Lung (tissue), 11 donors: ENCODE measurements at regions not wholly inside any gene's neighbourhood (a gene's known extent, or its start where the extent isn't known, plus 50 kb on each side); places are given as distances from the start of the nearest gene placed in this dataset.
"Not testable (repeated sequence)": the region's sequence is repeated elsewhere in the genome, so short reads cannot be mapped to it uniquely, and the experiment has no call there.

Experiments used
- ATAC-seq: fragments of 200-7000 bp; cut with Tn5 transposase; one replicate; pipeline ENCODE4 v1.9.1; 2020; ENCODE audit warnings: moderate number of reproducible peaks; ENCODE audit not compliant: insufficient read depth, low FRiP score
- DNase-seq, 3 donors: peaks; one replicate each; pipeline ENCODE4 v3.0.0-alpha.2; 2013 to 2017
- H3K27ac ChIP-seq, 2 donors: one replicate each; pipeline ENCODE4 v1.5.1; 2013; ENCODE audit warnings: mild to moderate bottlenecking in 2 of 2, moderate library complexity in 2 of 2, control low read depth in 1 of 2, inconsistent platforms in 1 of 2, low read depth in 1 of 2, low read length in 1 of 2
- H3K27me3 ChIP-seq, 3 donors: one replicate each; pipeline ENCODE4 v1.5.1; 2013; ENCODE audit warnings: low read length in 2 of 3; ENCODE audit not compliant: control insufficient read depth in 3 of 3, insufficient read depth in 3 of 3
- H3K36me3 ChIP-seq, 4 donors: one replicate each; pipeline ENCODE4 v1.5.1; 2013; ENCODE audit warnings: low read length in 4 of 4, mild to moderate bottlenecking in 1 of 4, moderate library complexity in 1 of 4; ENCODE audit not compliant: control insufficient read depth in 4 of 4, insufficient read depth in 4 of 4
- H3K4me1 ChIP-seq, 5 donors: one replicate each; pipeline ENCODE4 v1.5.1; 2013; ENCODE audit warnings: low read length in 5 of 5, mild to moderate bottlenecking in 2 of 5, moderate library complexity in 1 of 5; ENCODE audit not compliant: control insufficient read depth in 5 of 5, insufficient read depth in 5 of 5
- H3K4me3 ChIP-seq: one replicate; pipeline ENCODE4 v1.5.1; 2013; ENCODE audit warnings: mild to moderate bottlenecking, control low read depth, moderate library complexity
- H3K9ac ChIP-seq, 2 donors: one replicate each; pipeline ENCODE4 v1.5.1; 2013; ENCODE audit warnings: low read length in 2 of 2, control low read depth in 1 of 2; ENCODE audit not compliant: insufficient read depth in 1 of 2
- H3K9me3 ChIP-seq, 4 donors: one replicate each; pipeline ENCODE4 v1.5.1; 2013; ENCODE audit warnings: low read length in 3 of 4, mild to moderate bottlenecking in 1 of 4, moderate library complexity in 1 of 4; ENCODE audit not compliant: control insufficient read depth in 4 of 4, insufficient read depth in 3 of 4
- WGBS, 2 donors: extraction: QIAGEN DNeasy Blood & Tissue Kit; methylation state at CpG; one replicate each; pipeline ENCODE4 v1.1.7; 2013; 5-methylcytosine and 5-hydroxymethylcytosine counted together
- TF ChIP-seq, protein P1 (sequence below): IDR thresholded peaks from 2 replicates; pipeline ENCODE4 v1.5.1; 2012; ENCODE audit warnings: mild to moderate bottlenecking; ENCODE audit errors: control extremely low read depth, extremely low read depth
- donor health status: control.
- donor health status: control.
- donor health status: Bipolar disorder and iron deficiency.
- donor health status: healthy.
- donor health status: DM: yes; HTN: yes; CAD: no.

DNA sequence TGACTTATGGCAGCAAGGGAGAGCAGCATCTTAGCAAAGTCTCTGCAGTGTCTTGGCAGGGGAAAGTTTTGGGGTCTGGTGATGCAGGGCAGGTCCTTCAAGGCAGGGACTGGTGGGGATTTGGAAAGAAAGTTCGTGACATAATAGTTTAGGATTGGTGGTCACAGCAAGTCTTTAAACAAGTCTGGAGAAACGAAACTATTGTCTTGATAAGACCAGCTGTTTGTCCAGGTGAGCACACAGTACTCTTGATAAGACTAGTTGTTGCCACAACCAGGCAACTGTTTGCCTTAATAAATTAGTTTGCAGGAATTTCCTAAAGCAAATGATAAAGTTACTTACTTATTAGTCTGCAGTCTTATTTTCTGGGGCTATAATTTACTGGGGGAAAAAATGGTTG is 136.1 kb downstream of the AKR1D1 start:
- Histone ChIP-seq H3K27me3 (no peaks in the 10 kb centered on the region), H3K27ac (no peak overlapping the region), H3K4me3 (no peak overlapping the region), H3K36me3 (no peaks in the 10 kb centered on the region), H3K9ac (no peak overlapping the region), H3K4me1 (no peaks in the 10 kb centered on the region), H3K9me3 (no peaks in the 10 kb centered on the region)
- no peak for ATAC-seq
- DNase-seq, result no peak
- TF ChIP-seq, protein P1, sequence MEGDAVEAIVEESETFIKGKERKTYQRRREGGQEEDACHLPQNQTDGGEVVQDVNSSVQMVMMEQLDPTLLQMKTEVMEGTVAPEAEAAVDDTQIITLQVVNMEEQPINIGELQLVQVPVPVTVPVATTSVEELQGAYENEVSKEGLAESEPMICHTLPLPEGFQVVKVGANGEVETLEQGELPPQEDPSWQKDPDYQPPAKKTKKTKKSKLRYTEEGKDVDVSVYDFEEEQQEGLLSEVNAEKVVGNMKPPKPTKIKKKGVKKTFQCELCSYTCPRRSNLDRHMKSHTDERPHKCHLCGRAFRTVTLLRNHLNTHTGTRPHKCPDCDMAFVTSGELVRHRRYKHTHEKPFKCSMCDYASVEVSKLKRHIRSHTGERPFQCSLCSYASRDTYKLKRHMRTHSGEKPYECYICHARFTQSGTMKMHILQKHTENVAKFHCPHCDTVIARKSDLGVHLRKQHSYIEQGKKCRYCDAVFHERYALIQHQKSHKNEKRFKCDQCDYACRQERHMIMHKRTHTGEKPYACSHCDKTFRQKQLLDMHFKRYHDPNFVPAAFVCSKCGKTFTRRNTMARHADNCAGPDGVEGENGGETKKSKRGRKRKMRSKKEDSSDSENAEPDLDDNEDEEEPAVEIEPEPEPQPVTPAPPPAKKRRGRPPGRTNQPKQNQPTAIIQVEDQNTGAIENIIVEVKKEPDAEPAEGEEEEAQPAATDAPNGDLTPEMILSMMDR, result no peak
- 61 to 81% methylated on average over 2 of the region's 2 CpGs for WGBS, 2 donors

DNA sequence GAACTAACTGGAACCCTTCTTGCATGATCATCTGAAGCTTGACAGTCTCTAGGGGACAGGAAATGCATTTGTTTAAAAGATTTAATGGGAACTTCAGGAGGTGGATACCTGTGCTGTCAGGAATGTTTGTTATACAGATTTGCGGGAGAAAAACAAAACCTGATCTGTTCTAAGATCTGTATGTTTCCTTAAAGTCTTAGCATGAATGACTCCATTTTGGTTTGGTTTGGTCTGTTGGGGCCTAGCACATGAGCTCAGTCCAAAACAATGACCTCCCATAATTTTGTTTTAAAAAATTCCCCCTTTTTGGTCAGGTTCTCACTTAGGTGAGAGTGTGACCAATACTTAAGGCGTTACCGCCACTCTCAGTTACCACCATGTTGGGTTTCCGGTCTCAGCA is 138.7 kb downstream of the AKR1D1 start:
- Histone ChIP-seq H3K4me3 (no peak overlapping the region), H3K27ac (no peak overlapping the region), H3K36me3 (no peaks in the 10 kb centered on the region), H3K9ac (no peak overlapping the region), H3K27me3 (no peaks in the 10 kb centered on the region), H3K4me1 (no peaks in the 10 kb centered on the region), H3K9me3 (no peaks in the 10 kb centered on the region)
- DNase-seq (no peak), ATAC-seq (no peak)
- 97 to 99% methylated on average over 4 of the region's 4 CpGs for WGBS, 2 donors
- TF ChIP-seq, protein P1, result no peak

DNA sequence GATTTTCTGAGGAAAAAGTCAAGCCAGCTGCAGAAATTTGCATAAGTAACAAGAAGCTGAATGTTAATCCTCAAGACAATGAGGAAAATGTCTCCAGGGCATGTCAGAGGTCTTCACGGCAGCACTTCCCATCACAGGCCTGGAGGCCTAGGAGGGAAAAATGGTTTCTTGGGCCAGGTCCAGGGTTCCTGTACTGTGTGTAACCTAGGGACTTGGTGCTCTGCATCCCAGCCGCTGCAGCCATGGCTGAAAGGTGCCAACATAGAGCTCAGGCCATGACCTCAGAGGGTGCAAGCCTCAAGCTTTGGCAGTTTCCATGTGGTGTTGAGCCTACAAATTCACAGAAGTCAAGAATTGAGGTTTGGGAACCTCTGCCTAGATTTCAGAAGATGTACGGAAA is 144.1 kb downstream of the AKR1D1 start:
- WGBS, 2 donors, result 94 to 98% methylated on average over 3 of the region's 3 CpGs
- not testable (repeated sequence) for H3K36me3 ChIP-seq, H3K27ac ChIP-seq, H3K9ac ChIP-seq, H3K4me1 ChIP-seq, H3K27me3 ChIP-seq, DNase-seq, H3K9me3 ChIP-seq, H3K4me3 ChIP-seq, ATAC-seq

DNA sequence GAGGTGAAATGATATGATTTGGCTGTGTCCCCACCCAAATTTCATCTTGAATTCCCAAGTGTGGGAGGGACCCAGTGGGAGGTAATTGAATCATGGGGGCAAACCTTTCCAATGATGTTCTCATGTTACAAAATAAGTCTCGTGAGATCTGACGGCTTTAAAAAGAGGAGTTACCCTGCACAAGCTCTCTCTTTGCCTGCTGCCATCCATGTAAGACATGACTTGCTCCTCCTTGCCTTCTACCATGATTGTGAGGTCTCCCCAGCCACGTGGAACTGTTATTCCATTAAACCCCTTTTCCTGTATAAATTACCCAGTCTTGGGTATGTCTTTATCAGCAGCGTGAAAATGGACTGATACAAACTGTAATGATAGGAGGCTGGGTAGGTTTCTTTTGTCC is 145.1 kb downstream of the AKR1D1 start:
- not testable (repeated sequence) for H3K27me3 ChIP-seq, H3K9ac ChIP-seq, H3K36me3 ChIP-seq, H3K9me3 ChIP-seq, ATAC-seq, DNase-seq, H3K4me1 ChIP-seq, H3K4me3 ChIP-seq, H3K27ac ChIP-seq
- 79 to 94% methylated on average over 4 of the region's 4 CpGs for WGBS, 2 donors

DNA sequence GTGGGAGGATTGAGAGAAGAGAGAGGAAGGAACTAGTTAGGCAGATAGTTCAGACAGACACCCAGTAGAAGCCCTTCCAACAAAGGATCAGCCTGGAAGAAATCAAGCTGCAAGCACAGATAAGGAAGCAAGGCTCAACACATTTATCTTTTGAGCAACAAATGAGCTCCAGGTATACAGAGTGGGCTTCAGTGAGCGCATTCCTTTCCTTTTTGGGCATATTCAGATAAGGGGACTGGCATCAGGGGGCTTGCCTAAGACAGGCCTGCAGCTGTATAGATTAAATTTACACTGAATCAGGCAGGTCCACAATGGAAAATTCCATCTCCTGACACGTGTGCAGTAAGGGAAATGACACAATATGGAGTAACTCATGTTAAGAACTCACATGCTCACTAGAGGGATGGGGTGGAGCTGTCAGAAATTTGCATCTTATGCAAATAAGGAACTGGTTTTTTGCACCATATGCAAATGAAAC is 147.2 kb downstream of the AKR1D1 start:
- no peaks in the 10 kb centered on the region for H3K4me1 ChIP-seq
- TF ChIP-seq, protein P1, result no peak
- H3K4me3 ChIP-seq, result no peak overlapping the region
- H3K9me3 ChIP-seq, result peaks cover 0 to 4% (median 1%) of the 10 kb centered on the region in 4 donors
- DNase-seq (no peak), ATAC-seq (no peak)
- no peak overlapping the region for H3K9ac ChIP-seq
- no peaks in the 10 kb centered on the region for H3K36me3 ChIP-seq
- no peaks in the 10 kb centered on the region for H3K27me3 ChIP-seq
- WGBS, 2 donors, result 76 to 84% methylated on average over 2 of the region's 2 CpGs
- H3K27ac ChIP-seq, result no peak overlapping the region
